ENCODE measurements at regions not wholly inside any gene's neighbourhood (a gene's known extent, or its start where the extent isn't known, plus 50 kb on each side); places are given as distances from the start of the nearest gene placed in this dataset.

DNA sequence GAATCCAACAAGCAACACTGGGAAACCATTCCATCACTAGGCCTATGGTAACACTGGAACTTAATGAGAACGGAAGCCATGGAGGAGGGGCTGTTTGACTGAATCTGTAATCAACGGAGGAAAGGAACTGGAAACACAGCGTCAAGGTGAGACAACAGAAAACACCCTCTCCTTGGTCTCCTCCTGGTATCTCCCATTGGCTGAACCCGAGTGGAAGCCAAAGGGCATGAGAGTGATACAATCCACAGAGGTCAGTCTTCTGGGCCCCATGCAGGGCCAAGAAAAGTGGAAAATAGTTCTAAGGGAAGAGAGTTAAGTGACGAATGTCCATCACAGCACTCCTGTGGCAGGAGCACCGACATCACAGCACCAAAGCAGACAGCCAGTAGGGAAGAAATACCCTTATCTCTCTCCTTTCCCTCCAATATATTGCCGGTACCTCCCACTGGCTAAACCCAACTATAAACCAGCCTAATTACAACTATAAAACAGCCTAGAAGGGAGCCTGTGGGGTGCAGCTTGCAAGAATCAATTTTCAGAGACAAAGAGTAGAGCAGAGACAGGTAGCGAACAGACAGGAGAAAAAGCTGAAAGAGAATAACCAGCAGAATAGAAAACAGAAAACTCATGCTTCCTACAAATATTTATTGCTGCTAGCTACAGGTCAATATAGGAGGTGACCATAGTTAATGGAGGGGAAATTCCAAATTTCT is 107.4 kb upstream of the IFNE start:
- TF ChIP-seq, protein P1, sequence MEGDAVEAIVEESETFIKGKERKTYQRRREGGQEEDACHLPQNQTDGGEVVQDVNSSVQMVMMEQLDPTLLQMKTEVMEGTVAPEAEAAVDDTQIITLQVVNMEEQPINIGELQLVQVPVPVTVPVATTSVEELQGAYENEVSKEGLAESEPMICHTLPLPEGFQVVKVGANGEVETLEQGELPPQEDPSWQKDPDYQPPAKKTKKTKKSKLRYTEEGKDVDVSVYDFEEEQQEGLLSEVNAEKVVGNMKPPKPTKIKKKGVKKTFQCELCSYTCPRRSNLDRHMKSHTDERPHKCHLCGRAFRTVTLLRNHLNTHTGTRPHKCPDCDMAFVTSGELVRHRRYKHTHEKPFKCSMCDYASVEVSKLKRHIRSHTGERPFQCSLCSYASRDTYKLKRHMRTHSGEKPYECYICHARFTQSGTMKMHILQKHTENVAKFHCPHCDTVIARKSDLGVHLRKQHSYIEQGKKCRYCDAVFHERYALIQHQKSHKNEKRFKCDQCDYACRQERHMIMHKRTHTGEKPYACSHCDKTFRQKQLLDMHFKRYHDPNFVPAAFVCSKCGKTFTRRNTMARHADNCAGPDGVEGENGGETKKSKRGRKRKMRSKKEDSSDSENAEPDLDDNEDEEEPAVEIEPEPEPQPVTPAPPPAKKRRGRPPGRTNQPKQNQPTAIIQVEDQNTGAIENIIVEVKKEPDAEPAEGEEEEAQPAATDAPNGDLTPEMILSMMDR (IDR thresholded peaks at IDR 0.05; ENCODE audit: unreplicated experiment): no peak
- DNase-seq (ENCODE audit: unreplicated experiment): no peak
- intact Hi-C loops (cut with micrococcal nuclease): loop anchor here (2.0 kb wide), 1 partner anchor 13 kb away; no protein-coding TSS in a partner anchor
- Mint-ChIP-seq H3K27me3 (ENCODE audit: insufficient read depth, unreplicated experiment) (no peaks in the 10 kb centered on the region), H3K4me3 (ENCODE audit: unreplicated experiment) (no peak overlapping the region), H3K9me3 (ENCODE audit: unreplicated experiment) (no peaks in the 10 kb centered on the region), H3K27ac (ENCODE audit: low read depth, unreplicated experiment) (no peak overlapping the region), H3K36me3 (ENCODE audit: insufficient read depth, unreplicated experiment) (no peaks in the 10 kb centered on the region), H3K4me1 (ENCODE audit: insufficient read depth, unreplicated experiment) (peaks cover 27% of the 10 kb centered on the region)
- ChIA-PET POLR2A (no interaction called here), CTCF (interaction anchor here (1.1 kb wide), 1 partner anchor 655 kb away, joined by 3 read pairs; no protein-coding TSS in a partner anchor)
- no TSS peak for BruUV-seq (replicated peaks)

DNA sequence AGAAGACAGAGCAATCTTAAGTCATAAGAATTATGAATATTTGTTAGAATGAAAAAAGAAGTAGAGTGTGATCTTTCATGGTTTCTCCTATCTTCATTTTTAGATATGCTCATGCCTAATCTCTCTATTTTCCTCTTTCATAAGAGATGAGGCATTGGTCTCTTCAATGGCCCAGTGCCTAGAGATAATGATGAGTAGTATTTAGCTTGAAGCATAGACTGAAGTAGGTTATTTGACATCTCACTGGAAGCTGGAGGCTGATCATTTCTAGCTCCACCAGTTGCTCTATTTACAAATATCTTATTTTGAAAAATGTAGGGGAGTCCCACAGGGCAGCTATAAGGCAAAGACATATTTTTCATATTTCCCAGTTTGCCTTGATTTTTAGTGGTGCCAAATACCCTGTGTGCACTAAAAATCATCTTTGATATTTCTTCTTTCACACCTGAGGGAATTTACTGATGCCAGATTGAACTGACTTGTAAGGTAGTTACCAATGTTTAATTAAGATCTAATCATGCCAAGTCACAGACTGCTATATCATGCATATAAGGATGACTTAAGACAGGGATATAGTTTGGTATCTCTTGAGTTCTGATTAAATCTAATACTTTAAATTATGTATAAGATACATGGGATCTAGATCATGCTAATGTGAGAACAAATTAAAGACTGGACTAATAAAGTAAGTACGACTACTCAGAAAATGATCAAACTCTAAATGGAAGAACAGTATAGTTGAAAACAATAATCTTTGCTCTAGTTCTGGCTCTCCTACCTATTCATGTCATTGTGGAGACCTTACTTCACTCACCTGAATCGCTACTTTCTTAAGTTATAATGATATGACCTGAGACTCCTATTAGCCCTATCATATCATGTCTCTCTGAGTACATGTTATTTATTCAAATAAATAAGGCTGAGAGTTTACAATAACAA is 108.2 kb upstream of the IFNE start:
- DNase-seq (ENCODE audit: unreplicated experiment): no peak
- POLR2A ChIA-PET: interaction anchor here (1.7 kb wide), 1 partner anchor 14 kb away, joined by 6 read pairs; no protein-coding TSS in a partner anchor
- CTCF ChIA-PET: interaction anchor here (0.9 to 1.1 kb wide), 2 partner anchors 654 kb away, joined by 3 read pairs; no protein-coding TSS in a partner anchor
- H3K36me3 Mint-ChIP-seq (ENCODE audit: insufficient read depth, unreplicated experiment): no peaks in the 10 kb centered on the region
- peak overlapping the region; percentile 87 for H3K27ac Mint-ChIP-seq (ENCODE audit: low read depth, unreplicated experiment)
- H3K9me3 Mint-ChIP-seq (ENCODE audit: unreplicated experiment): no peaks in the 10 kb centered on the region
- H3K27me3 Mint-ChIP-seq (ENCODE audit: insufficient read depth, unreplicated experiment): no peaks in the 10 kb centered on the region
- intact Hi-C loops (cut with micrococcal nuclease): loop anchor here (2.0 kb wide), 1 partner anchor 14 kb away; no protein-coding TSS in a partner anchor
- peaks cover 27% of the 10 kb centered on the region for H3K4me1 Mint-ChIP-seq (ENCODE audit: insufficient read depth, unreplicated experiment)
- no peak overlapping the region for H3K4me3 Mint-ChIP-seq (ENCODE audit: unreplicated experiment)
- TF ChIP-seq, protein P1 (IDR thresholded peaks at IDR 0.05; ENCODE audit: unreplicated experiment): no peak
- no TSS peak for BruUV-seq (replicated peaks)

DNA sequence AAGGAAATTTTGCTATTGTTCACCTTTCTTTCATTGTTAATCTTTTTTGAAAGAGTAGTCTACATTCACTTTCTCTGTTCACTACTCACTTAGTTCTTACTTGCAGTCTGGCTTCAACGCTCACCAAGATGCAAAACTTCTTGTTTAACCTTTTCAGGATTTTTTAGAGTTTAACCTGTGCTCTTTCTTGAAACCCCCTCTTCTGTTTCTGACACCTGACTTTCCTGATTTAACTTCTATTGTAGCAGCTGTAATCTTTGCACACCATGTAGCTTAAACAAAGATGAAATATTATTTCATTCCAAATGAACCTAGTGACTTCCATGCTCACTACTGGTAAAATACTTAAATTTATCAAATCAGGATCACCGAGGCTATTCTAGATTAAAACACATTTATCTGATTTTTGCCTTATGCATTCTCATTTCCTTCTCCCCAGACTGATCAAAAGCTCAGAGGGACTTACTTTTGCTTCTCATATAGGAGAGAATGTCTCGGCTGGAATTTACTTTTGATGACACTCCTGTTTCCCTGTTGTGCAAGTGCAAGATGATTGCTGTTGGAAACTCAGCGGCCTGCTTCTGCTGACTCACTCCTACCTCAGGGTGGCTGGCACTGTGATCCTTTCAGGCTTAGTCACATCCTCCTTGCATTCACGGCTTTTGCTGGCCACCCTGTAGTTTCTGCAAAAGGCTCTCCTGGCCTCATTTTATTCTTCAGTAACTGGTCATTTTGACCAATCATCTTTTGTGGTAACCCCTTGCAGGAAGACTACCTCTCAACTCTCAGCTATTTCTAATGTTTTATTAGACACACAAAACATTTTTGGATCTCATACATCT is 109.3 kb upstream of the IFNE start:
- Mint-ChIP-seq H3K4me3 (ENCODE audit: unreplicated experiment) (peak overlapping the region; percentile 43), H3K4me1 (ENCODE audit: insufficient read depth, unreplicated experiment) (peaks cover 27% of the 10 kb centered on the region)
- TSS peak; percentile 79 for BruUV-seq (replicated peaks)

More for the DNA sequence above, 109.3 kb upstream of the IFNE start:
- no peaks in the 10 kb centered on the region for H3K9me3 Mint-ChIP-seq (ENCODE audit: unreplicated experiment)
- H3K36me3 Mint-ChIP-seq (ENCODE audit: insufficient read depth, unreplicated experiment): no peaks in the 10 kb centered on the region
- CTCF ChIA-PET: interaction anchor here (0.9 kb wide), 1 partner anchor 652 kb away, joined by 3 read pairs; no protein-coding TSS in a partner anchor
- no peaks in the 10 kb centered on the region for H3K27me3 Mint-ChIP-seq (ENCODE audit: insufficient read depth, unreplicated experiment)
- intact Hi-C loops (cut with micrococcal nuclease): loop anchor here (2.0 kb wide), 1 partner anchor 15 kb away; no protein-coding TSS in a partner anchor
- POLR2A ChIA-PET: interaction anchor here (0.6 to 1.7 kb wide), 4 partner anchors 15 to 93 kb away, joined by 3 to 6 read pairs (median 4); no protein-coding TSS in a partner anchor
- TF ChIP-seq, protein P1 (IDR thresholded peaks at IDR 0.05; ENCODE audit: unreplicated experiment): no peak
- peak; percentile 89 for DNase-seq (ENCODE audit: unreplicated experiment)
- H3K27ac Mint-ChIP-seq (ENCODE audit: low read depth, unreplicated experiment): peak overlapping the region; percentile 87
